Renal pelvis (tissue), 1 donor: ENCODE measurements at regions not wholly inside any gene's neighbourhood (a gene's known extent, or its start where the extent isn't known, plus 50 kb on each side); places are given as distances from the start of the nearest gene placed in this dataset.

ENCODE experiments used
- DNase-seq: peaks from one replicate; pipeline ENCODE4 v3.0.0-alpha.2; 2013

DNA sequence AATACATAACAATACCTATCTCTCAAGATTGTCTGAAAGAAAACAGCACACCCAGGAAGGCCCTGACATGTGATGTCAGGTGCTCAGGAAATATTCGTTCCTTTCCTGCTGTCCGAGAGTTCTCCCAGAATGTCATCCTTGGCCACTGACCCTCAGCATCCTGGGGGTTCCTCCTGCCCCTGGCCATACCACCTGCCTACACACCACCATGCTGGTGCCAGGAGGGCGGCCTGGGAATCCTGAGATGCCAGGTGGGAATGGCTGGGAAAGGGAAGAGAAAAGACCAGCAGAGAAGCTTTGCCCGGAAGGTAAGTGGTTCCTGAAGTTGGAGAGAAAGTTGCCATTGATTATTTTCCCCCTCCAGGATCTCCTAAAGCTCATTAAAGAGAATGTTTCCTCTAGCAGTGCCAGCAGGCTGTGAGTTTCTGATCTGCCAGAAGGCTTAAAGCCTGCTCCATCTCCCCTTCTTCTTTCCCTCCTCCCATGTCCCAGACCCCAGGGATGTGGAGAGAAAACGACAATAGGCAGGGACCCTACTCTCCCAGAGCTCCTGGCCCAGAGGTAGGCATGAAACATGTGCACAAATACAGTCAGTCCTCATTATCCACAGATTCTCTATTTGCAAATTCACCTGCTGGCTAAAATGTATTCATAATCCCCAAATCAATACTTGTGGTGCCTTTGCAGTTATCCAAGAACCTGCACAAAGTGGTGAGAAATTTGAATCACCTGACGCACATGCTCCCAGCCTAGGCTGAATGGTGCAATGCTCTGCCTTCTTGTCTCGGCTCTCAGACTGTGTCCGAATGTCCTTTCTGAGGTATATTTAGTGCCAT lies 147.1 kb upstream of the MYCN start:
- DNase-seq, result no peak

DNA sequence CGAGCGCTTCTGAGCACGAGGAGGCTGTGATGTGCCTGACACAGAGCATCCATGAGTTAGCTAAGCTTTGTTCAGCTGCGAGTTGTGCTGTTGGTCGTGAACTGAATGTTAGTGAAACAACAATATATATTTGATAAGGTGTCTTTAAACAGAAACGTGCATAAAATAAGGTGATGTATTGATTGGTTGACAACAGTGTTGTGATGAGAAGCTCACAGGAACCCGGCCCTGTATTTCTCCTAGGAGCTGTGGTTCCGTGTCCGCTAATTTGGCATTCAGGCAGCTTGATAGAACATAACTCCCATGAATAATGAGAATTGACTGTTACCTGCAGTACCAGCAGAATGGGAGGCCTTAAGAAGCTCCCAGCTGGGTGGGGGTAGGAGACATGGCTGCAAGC lies 146.4 kb upstream of the MYCN start:
- DNase-seq, result no peak

DNA sequence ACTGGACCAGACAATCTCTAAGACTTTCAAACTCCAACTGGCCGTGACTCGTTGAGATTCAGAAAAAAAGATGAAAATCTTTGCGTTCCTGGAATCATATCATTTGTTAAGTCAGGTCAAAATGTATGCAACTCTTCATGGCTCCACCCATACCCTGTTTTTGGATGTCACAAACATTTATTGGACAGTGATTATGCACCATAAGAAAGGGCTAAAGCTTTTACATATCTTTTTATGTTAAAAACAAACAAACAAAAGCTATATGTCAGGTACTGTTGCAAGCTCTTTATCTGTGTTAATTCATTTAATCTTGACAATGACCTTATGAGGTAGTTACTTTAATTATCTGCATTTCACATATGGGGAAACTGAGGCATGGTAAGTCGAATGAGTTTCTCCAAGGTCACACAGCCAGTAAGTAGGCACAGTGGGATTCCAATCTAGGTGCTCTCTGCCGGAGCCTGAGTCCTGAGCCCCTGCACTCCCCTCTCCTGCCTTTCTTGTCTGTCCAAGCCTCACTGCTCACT lies 145.7 kb upstream of the MYCN start:
- DNase-seq, result no peak

DNA sequence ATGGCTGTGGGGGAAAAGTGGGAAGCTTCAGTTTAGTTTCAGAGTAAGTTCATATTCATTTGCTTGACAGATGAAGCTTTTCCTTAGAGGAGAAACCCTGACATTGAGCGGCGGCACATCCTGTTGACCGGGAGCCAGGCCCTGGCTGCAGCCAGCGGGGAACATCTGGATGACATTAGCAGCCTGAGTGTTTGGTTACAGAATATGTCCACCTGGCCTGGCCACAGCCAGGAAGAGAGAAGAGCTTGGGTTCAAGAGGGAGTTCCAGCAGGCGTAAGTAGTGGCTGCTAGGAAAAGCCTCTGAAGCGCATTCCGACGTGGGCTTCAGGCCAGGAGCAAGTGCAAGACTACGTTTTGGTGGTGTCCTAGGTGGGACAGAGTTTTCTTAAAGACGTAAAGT lies 144.9 kb upstream of the MYCN start:
- no peak for DNase-seq

DNA sequence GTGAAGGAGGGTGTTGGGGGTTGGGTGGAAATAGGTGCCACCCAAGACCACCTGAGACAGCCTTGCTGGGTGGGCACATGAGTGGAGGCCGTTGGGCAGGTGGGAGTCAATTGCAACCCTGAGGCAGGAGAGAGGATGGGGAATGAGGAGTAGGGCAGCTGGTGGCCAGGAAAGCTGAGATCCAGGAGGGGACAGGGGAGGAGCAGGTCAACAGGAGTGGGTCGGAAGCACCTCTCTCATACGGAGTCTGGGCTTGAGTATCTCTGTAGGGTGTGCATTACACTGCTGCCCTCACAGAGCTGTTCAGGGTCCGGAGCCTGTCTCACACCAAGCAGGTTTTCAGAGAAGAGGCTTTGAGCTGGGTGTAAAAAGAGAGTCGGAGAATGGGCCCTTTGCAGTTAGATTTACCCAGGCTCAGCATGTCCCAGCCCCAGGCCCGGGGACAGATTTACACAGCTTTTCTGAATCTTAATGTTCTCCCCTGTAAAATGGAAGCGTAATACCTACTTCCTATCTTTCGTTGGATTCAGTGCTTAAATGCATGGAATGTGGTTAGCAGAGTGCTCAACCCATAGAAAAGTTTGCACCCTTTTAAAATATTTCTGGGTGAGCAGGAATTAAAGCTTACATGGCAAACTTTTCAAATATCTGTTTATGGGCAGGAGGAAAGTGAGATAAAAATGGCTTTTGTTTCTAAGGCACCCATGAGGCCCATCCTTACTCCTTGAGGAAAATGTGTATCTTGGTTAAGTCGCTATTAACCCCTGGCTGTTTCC lies 144.0 kb upstream of the MYCN start:
- DNase-seq, result no peak

DNA sequence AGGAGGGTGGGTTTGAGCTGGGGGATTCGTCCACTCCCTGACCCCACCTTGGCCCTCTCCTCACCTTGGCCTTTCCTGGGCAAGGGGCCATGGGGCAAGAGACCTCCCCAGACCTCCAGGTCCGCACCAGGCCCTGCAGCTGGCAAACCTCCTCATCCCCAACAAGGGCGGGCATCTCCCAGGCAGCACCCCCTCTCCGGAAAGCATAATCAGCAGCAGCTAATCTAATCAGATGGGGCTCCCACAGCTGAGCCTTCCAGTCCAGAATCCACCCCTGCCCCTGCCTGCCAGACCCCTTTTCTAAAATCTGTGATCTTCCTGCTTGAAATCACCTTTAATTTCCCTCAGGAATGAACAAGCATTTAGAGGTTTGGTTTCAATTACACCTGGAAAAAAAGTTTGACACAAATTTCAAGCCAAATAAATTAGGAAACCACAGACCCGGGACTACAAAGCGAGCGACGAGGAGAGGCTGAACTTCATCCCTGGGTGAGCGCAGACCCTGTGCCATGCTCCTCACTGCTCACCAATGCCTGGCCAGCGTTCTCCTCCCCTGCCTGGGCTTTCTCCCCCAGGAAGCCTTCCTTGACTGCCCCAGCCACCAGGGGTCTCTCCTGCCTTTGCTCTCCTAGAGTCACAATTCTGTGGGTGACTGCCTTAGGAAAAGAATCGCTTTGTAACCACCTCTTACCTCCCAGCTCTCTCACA lies 143.0 kb upstream of the MYCN start:
- DNase-seq, result no peak

DNA sequence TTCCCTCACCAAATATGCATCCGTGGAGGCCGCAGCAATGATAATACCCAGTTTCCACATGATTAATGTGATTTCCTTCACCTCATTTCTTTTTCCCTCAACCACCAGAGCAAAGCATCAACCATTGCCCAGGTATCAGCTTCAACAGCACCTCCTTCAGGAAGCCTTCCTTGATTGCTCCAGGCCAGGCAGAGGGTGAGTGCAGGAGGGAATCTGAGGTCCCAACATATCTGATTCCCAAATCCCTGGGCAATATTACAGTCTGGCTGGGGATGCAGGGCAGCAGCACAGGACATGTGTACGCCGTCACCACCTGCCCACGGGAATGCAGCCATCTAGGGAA lies 142.4 kb upstream of the MYCN start:
- DNase-seq, result no peak

DNA sequence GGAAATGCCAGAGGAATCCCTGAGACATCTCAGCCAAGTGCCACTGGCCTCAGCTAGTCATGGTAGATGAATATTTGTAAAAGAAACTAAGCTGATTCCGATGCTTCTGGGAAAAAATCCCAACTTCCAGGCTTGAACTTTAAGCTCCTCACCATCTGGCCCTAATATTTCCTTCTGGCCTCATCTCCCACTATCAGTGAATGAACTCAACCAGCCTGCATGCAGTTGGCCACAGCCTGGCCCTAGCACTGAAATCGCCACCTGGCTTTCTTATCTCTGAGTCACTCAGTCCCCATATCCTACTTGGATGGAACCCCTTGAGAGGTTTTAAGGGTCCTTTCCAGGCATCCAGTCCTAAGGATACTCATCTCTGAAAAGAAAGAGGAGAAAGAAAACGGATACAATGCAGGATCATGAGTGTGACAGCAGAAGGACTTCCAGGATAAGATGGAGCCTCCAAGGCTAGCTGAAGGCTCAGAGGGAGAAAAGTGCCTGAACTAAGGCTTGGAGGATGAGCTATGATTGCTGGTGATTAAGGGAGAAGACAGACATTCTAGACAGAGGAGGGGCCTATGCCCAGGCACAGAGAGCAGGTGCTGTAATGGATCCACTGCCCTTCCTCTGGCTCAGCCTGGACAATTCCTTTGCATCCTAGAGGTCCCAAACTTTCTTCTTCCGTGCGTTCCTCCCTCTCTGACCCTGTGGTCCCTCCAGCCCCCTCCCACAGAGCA lies 141.5 kb upstream of the MYCN start:
- DNase-seq, result no peak

DNA sequence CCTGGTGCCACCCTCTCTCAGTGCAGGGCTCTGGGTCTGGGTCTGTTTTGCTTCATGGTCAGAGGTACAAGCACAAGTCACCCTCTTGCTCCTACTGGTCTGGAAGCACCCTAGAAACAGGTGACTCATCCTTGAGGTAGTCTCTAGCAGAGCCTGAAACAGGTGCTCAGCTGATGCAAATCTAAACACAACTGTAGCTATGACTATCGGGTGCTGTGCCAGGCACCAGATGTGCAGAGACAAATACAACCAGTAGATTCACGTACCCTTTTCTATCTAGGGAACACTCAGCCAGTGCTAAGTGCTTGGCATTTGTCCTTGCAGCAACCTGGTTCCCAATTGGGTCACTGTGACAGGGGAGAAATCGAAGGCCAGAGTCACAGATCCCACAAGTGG lies 140.9 kb upstream of the MYCN start:
- no peak for DNase-seq

DNA sequence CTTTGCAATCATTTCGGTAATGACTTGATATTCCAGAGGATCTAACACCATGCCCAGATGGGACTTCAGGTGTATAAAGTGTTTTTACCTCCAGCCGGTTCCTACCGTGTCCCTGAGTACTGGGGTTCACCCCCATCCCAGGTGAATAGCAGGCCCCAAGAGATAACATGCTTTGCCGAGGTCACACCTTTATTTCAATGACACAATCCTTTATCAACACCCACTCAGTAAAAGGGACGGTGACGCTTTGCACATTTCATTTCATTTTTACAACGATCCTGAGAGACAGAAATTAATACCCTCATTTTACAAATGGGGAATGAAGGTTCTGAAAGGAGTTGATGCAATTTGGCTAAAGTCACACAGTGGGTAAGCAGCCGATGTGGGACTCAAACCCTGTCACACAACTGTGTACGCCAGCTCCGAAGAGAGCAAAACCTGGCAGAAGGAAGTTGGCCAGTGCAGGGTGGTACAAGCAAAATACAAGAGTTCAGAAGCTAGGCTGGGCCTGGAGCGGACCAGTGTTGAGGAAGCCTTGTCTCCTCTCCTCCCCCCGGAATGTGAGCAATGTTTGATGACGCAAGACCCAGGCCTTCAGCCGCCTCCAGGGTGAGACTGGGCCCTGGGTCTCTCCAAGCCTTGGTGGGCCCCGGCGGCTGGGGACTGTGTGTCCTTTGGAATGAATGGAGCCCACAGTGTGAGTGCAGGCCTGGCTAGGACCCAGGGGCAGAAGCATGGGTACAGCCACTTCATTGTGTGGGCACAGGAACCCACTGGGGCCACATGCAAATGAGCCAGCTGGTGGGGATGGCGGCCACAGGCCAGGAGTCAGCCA lies 139.6 kb upstream of the MYCN start:
- no peak for DNase-seq

DNA sequence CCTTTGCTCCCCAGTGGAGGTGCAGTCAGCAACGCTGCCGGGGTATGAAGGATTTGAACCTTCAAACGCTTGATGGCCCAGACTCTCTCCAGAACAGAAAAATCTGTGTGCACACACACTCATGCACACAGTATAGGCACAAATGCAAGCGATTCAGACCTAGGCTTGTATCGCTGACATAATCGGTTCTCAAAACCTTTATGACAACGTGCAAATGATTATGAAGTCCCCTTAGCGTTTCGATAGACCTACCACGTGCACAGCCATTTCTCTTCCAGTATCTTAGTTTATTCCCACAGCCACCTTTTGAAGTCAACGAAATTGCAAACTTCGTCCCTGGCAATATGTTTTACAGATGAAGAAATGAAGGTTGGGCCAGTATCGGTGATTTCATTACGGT lies 138.9 kb upstream of the MYCN start:
- no peak for DNase-seq

DNA sequence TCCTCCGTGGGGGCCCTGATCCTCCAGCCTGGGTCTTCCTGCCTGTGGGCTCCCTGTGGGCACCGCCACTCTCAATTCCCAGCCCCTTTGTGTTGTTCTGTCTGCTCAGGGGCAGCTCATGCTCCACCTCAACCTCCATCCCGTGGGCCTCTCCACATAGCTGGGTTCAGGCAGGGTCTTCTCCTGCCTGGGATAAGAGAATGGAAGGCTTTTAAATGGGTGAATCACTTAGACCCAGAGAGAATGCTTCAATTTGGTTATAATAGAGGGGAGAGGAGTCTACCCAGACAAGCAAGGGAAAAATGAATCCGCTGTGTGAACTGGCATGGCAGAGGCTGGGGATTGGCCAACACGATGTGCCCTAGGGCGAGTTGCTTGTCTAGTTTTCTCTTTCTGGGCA lies 138.4 kb upstream of the MYCN start:
- DNase-seq, result no peak

DNA sequence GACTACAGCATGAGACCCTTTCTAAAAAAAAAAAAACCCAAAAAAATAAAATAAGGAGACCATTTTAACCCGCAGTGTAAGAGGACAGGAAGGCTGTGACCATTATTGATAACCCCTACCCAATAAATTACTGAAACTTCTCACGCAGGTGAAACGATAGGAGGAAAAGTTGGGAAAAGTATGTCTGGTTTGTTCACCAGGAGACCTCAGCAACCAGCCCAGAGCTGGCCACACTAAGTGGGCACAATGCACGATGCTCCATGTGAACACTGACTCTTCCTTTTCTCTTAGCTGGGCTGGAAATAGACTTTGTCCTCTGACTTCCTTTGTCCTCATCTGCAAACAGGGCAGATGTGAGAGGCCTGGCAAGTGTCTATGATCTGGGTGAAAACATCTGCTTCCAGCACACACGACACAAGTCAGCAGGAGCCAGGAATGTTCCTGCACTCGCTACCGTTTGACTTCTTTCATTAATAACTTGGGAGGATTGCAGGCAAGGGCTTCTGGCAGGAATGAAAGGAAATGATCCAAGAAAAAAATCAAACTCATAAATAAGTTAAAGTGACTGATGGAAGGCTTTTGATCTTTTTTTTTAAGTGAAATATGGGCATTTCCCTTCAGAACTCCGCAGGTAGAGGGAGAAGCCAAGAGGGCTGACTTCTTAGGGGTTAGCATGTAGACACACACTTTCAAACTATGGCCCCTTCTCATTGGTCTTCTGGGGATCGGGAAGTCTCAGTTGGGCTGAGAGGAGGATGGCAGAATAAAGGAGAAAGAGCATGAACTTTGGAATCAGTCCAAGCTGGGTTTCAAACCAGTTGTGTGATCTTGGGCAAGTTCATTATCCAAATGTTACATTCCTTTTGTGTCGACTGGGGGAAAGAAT lies 137.4 kb upstream of the MYCN start:
- no peak for DNase-seq

DNA sequence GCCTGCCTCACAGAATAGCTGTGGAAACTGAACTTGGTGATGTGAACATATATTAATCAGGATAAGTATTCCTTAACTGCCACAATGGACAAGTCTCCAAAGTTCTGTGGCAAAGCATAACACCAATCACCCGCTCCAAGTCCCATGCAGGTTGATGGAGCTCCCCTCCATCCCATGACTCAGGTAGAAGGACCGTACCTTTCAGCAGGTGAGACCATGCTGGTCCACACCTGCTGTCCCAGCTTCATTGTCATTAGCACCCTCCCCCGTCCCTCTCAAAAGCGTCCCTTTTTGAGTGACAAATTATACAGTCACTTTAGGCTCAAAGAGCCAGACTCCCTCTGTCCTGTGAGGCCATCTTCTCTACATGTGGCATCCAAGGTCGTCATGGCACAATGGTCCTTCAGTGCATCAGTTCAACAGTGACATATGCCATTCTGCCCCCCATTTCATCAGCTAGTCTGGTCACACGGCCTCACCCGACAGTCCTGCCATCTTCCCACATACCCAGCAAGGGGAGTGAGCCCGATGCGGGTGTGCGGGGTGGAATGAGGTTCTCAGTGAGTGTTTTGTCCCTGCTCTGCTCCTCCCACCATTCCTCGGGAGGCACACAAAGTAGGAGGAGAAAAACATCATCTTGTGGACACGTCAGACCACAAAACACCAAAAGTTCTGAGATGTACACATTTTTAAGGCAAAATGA lies 136.7 kb upstream of the MYCN start:
- DNase-seq, result no peak

DNA sequence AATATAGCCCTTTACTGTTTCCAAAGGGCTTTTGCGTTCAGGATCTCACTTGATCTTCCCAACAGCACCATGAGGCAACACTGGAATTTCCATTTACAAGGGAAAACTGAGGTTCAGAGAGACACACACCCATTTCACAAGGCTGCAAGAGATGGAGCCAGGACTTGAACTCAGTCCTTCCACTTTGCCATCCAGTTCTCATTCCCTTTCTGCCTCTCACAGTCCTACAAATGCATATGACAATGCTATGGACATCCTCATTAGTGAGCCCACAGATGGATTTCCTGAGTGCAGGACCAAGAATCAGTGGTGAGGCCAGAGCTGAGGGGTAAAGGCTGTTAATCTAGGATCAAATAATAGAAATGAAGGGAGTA lies 136.1 kb upstream of the MYCN start:
- DNase-seq, result no peak

DNA sequence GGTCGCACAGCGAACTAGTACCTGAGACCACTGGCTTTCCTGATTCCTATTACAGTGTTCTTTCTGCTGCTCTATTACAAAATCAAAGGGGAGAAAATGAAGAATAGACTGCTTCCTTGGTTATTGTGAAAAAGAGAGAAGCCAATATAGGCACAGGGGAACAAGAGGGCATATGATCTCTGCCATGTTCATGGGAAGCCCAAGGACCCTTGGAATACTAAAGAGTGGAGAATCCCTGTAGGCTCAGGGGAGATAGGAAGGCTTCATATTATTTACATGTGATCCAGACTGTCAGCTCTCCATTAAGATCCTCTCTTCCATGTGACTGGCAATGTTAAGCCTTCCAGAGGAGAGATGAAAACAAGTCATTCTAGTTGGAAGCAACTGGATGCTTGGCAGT lies 135.7 kb upstream of the MYCN start:
- no peak for DNase-seq

DNA sequence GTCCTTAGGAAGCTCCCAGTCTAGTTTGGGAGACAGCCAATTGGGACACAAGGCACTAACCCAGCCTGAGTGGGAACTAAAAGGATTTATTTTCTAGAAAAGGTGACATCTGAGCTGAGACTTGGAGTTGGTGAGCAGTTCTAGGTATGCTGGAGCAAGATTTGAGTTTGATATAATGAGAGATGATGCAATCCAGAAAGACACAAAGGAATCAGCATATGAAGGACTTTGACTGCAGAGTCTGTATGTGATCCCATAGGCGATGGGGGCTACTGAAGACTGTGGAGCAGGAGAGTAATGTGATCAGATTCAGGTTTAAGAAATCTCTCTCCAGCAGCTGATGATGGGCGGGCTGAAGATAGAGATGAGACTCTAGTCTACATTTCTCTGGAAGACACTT lies 135.1 kb upstream of the MYCN start:
- DNase-seq, result no peak

DNA sequence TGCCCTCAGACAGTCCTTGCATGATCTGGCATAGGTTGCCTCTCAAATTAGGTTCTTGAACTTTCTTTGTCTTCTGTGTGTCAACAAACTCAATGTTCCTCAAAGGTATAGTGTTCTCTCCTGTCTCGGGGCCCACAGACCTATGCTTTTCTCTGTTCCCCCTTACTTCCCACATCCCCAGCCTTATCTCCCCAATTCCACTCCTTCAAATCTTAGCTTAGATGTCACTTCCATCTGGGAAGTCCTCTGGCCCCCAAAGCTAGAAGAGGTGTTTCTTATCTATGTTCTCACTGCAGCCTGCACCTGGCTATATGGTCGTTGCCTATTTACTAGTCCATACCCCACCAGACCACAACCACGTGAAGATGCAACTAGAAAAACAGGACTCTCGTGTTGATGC lies 134.6 kb upstream of the MYCN start:
- DNase-seq, result no peak

DNA sequence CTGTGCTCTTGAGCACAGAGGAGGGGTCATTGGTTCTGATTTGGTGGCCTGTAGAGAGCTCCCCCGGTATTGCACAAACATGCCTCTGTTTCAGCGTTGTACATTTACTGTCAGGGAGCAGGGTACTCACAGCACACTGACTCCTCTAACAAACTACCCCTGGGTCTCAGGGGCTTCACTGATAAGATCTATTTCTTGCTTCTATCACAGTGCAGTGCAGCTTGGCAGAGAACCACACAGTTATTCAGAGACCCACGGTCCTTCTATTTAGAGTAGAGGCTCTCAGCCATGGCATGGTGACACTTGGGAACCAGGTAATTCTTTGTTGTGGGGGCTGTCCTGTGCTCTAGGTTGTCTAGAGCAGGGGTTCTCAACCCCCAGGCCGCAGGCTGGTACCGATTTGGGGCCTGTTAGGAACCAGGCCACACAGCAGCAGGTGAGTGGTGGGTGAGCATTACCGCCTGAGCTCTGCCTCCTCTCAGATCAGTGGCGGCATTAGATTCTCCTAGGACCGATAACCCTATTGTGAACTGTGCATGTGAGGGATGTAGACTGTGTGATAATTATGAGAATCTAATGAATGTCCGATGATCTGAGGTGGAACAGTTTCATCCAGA lies 133.4 kb upstream of the MYCN start:
- no peak for DNase-seq
